Uterus (tissue), 2 donors: ENCODE measurements at regions not wholly inside any gene's neighbourhood (a gene's known extent, or its start where the extent isn't known, plus 50 kb on each side); places are given as distances from the start of the nearest gene placed in this dataset.

Experiments used
- CTCF ChIP-seq, 4 experiments: fragments of 200-600 bp in 2 of 4; fragments of 450-650 bp in 2 of 4; sonication (generic) in 2 of 4; IDR thresholded peaks; one replicate each; pipeline ENCODE4 v1.5.1; 2016 to 2019; ENCODE audit warnings: antibody characterized with exemption in 4 of 4, mild to moderate bottlenecking in 2 of 4, moderate library complexity in 1 of 4
- POLR2A ChIP-seq, 2 donors: fragments of 450-650 bp; IDR thresholded peaks; one replicate each; pipeline ENCODE4 v1.6.1; 2016; ENCODE audit warnings: antibody characterized with exemption in 2 of 2, mild to moderate bottlenecking in 1 of 2, moderate library complexity in 1 of 2

- no peak for TF ChIP-seq CTCF (IDR thresholded peaks at IDR 0.05)
- TF ChIP-seq POLR2A (IDR thresholded peaks at IDR 0.05) = no peak
Measured at GRCh38 chr6:140101818-140102217, 727.4 kb upstream of the CITED2 start.
